ENCODE measurements at regions not wholly inside any gene's neighbourhood (a gene's known extent, or its start where the extent isn't known, plus 50 kb on each side); places are given as distances from the start of the nearest gene placed in this dataset.

GRCh38 chr21:35399002-35399530 is 350.0 kb upstream of the RUNX1 start:
- no peak overlapping the region for H3K27ac Mint-ChIP-seq (ENCODE audit: unreplicated experiment)
- DNase-seq (ENCODE audit: low read depth, low spot score), result no peak
- TF ChIP-seq CTCF (conservative IDR thresholded peaks at IDR 0.05), result no peak
- no peaks in the 10 kb centered on the region for H3K9me3 Mint-ChIP-seq
- H3K27me3 Mint-ChIP-seq (ENCODE audit: low read depth), result no peaks in the 10 kb centered on the region
- H3K4me3 Mint-ChIP-seq, result no peak overlapping the region
- no peaks in the 10 kb centered on the region for H3K4me1 Mint-ChIP-seq
- no peaks in the 10 kb centered on the region for H3K36me3 Mint-ChIP-seq (ENCODE audit: low read depth)

GRCh38 chr21:35398346-35398982 is 349.4 kb upstream of the RUNX1 start:
- DNase-seq (ENCODE audit: low read depth, low spot score), result no peak
- Mint-ChIP-seq H3K4me1 (no peaks in the 10 kb centered on the region), H3K36me3 (ENCODE audit: low read depth) (no peaks in the 10 kb centered on the region), H3K27me3 (ENCODE audit: low read depth) (no peaks in the 10 kb centered on the region), H3K4me3 (no peak overlapping the region), H3K9me3 (no peaks in the 10 kb centered on the region), H3K27ac (ENCODE audit: unreplicated experiment) (no peak overlapping the region)
- TF ChIP-seq CTCF (conservative IDR thresholded peaks at IDR 0.05), result no peak

- no peak for TF ChIP-seq CTCF (conservative IDR thresholded peaks at IDR 0.05)
- Mint-ChIP-seq H3K27me3 (ENCODE audit: low read depth) (no peaks in the 10 kb centered on the region), H3K4me1 (no peaks in the 10 kb centered on the region), H3K9me3 (no peaks in the 10 kb centered on the region), H3K4me3 (no peak overlapping the region), H3K36me3 (ENCODE audit: low read depth) (no peaks in the 10 kb centered on the region), H3K27ac (ENCODE audit: unreplicated experiment) (no peak overlapping the region)
- DNase-seq (ENCODE audit: low read depth, low spot score), result no peak
Observed at GRCh38 chr21:35397781-35398180, 348.7 kb upstream of the RUNX1 start.

- H3K4me3 Mint-ChIP-seq, result no peak overlapping the region
- H3K27ac Mint-ChIP-seq (ENCODE audit: unreplicated experiment), result no peak overlapping the region
- no peaks in the 10 kb centered on the region for H3K9me3 Mint-ChIP-seq
- no peak for DNase-seq (ENCODE audit: low read depth, low spot score)
- H3K4me1 Mint-ChIP-seq, result no peaks in the 10 kb centered on the region
- H3K27me3 Mint-ChIP-seq (ENCODE audit: low read depth), result no peaks in the 10 kb centered on the region
- no peak for TF ChIP-seq CTCF (conservative IDR thresholded peaks at IDR 0.05)
- H3K36me3 Mint-ChIP-seq (ENCODE audit: low read depth), result no peaks in the 10 kb centered on the region
Observed at GRCh38 chr21:35396655-35397054, 347.6 kb upstream of the RUNX1 start.

GRCh38 chr21:35395728-35396127 is 346.6 kb upstream of the RUNX1 start:
- TF ChIP-seq CTCF (conservative IDR thresholded peaks at IDR 0.05), result no peak
- Mint-ChIP-seq H3K4me3 (no peak overlapping the region), H3K36me3 (ENCODE audit: low read depth) (no peaks in the 10 kb centered on the region), H3K4me1 (no peaks in the 10 kb centered on the region), H3K27ac (ENCODE audit: unreplicated experiment) (no peak overlapping the region), H3K27me3 (ENCODE audit: low read depth) (no peaks in the 10 kb centered on the region), H3K9me3 (no peaks in the 10 kb centered on the region)
- no peak for DNase-seq (ENCODE audit: low read depth, low spot score)
